ENCODE measurements at regions not wholly inside any gene's neighbourhood (a gene's known extent, or its start where the extent isn't known, plus 50 kb on each side); places are given as distances from the start of the nearest gene placed in this dataset.
A peak's percentile ranks its signal among the peaks of the same experiment; 100 is the strongest.

DNA sequence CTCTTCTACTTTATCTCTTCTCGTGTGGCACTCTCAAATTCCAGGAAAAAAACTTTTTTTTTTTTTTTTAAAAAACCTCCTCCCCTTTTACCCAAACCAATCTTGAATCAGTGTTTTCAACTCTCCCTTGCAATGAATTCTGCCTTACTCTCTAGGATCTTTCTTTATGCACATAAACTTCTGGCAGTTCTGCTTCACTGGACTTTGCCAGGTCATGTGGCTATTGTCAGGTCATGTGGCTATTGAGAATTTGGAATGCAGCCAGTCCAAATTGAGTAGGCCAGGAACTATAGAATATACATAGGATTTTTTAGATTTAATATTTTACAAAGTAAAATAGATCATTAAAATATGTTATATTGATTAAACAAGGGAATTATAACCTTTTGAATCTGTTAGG, 218.2 kb downstream of the TMTC3 start:
- POLR2A ChIA-PET (ENCODE audit: unreplicated experiment) = no interaction called here
- no peak overlapping the region for H2AK5ac ChIP-seq (ENCODE audit: low read depth, low read length)

More for the DNA sequence above, 218.2 kb downstream of the TMTC3 start:
- Histone ChIP-seq H4K5ac (ENCODE audit: low read depth, low read length) (no peak overlapping the region), H4K8ac (ENCODE audit: low read depth in 2 of 2, low read length in 2 of 2) (no peak overlapping the region; a peak in 1 of 4 replicates), H4K91ac (ENCODE audit: insufficient read depth, low read depth, low read length) (no peak overlapping the region), H3K4me1 (ENCODE audit: control insufficient read depth, insufficient read depth, low read length) (no peaks in the 10 kb centered on the region), H3K14ac (replicated peaks; ENCODE audit: low read depth, low read length) (no peak overlapping the region), H3K27me3 (ENCODE audit: control insufficient read depth, insufficient read depth, low read length) (no peaks in the 10 kb centered on the region), H3K4ac (ENCODE audit: low read depth, low read length) (no peak overlapping the region), H3K36me3 (ENCODE audit: control insufficient read depth, insufficient read depth, low read length) (no peaks in the 10 kb centered on the region), H3K4me3 (ENCODE audit: insufficient read depth, low read depth, low read length) (no peak overlapping the region), H3K23ac (ENCODE audit: low read depth, low read length) (peak overlapping the region; percentile 51; the same call in 1 of the 2 replicates), H3K9ac (ENCODE audit: low read depth, low read length) (no peak overlapping the region), H3K56ac (ENCODE audit: extremely low read depth, insufficient read depth, low read length) (no peak overlapping the region), H2BK20ac (ENCODE audit: low read depth, low read length) (no peak overlapping the region), H3K4me2 (ENCODE audit: low read depth, low read length) (no peak overlapping the region), H3K9me3 (ENCODE audit: control insufficient read depth, insufficient read depth, low read length) (no peaks in the 10 kb centered on the region; the same call in 1 of the 2 replicates), H2BK15ac (ENCODE audit: low read depth, low read length) (no peak overlapping the region), H3K27ac (ENCODE audit: insufficient read depth, low read length) (no peak overlapping the region), H3K18ac (ENCODE audit: low read depth, low read length) (no peak overlapping the region), H4K20me1 (ENCODE audit: insufficient read depth, low read length) (no peaks in the 10 kb centered on the region), H3K79me1 (ENCODE audit: low read depth in 1 of 2, low read length in 2 of 2) (no peaks in the 10 kb centered on the region), H2BK120ac (ENCODE audit: low read depth, low read length) (no peak overlapping the region), H2AFZ (replicated peaks; ENCODE audit: low read length, poor library complexity) (no peak overlapping the region), H2BK5ac (ENCODE audit: low read depth, low read length, poor library complexity, severe bottlenecking) (no peak overlapping the region), H2AK9ac (replicated peaks; ENCODE audit: low read depth, low read length, poor library complexity) (no peak overlapping the region), H3K9me1 (ENCODE audit: insufficient read depth, low read length) (0 out of 2 replicates have a peak, but pooled peaks cover 2% of the 10 kb centered on the region)
- ATAC-seq (ENCODE audit: low read depth) = no peak
- DNase-seq = no peak
- intact Hi-C loops (cut with micrococcal nuclease) (no loop called here), dilution Hi-C loops (cut with HindIII; ENCODE audit: low sequenced_read_pairs, unreplicated experiment) (no loop called here), in situ Hi-C loops (cut with MboI; ENCODE audit: low sequenced_read_pairs) (no loop called here)
- WGBS, 2 experiments (ENCODE audit: extremely low coverage in 2 of 2, insufficient read length in 1 of 2) = no CpG with 5 or more reads among the region's 1 CpG
- BruUV-seq (replicated peaks) = no TSS peak
- CTCF ChIA-PET = no interaction called here
- TF ChIP-seq MAFK (IDR thresholded peaks at IDR 0.05; ENCODE audit: low read depth, low read length) (no peak), CEBPB (IDR thresholded peaks at IDR 0.05; ENCODE audit: low read depth, low read length) (no peak), RFX5 (IDR thresholded peaks at IDR 0.05; ENCODE audit: low read depth, low read length) (no peak), MXI1 (IDR thresholded peaks at IDR 0.05; ENCODE audit: borderline replicate concordance, low read depth, low read length) (no peak)
- TF ChIP-seq, protein P1, sequence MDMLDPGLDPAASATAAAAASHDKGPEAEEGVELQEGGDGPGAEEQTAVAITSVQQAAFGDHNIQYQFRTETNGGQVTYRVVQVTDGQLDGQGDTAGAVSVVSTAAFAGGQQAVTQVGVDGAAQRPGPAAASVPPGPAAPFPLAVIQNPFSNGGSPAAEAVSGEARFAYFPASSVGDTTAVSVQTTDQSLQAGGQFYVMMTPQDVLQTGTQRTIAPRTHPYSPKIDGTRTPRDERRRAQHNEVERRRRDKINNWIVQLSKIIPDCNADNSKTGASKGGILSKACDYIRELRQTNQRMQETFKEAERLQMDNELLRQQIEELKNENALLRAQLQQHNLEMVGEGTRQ (IDR thresholded peaks at IDR 0.05; ENCODE audit: low read depth, low read length) = no peak; the same call in 1 of the 2 replicates
- TF ChIP-seq, protein P2, sequence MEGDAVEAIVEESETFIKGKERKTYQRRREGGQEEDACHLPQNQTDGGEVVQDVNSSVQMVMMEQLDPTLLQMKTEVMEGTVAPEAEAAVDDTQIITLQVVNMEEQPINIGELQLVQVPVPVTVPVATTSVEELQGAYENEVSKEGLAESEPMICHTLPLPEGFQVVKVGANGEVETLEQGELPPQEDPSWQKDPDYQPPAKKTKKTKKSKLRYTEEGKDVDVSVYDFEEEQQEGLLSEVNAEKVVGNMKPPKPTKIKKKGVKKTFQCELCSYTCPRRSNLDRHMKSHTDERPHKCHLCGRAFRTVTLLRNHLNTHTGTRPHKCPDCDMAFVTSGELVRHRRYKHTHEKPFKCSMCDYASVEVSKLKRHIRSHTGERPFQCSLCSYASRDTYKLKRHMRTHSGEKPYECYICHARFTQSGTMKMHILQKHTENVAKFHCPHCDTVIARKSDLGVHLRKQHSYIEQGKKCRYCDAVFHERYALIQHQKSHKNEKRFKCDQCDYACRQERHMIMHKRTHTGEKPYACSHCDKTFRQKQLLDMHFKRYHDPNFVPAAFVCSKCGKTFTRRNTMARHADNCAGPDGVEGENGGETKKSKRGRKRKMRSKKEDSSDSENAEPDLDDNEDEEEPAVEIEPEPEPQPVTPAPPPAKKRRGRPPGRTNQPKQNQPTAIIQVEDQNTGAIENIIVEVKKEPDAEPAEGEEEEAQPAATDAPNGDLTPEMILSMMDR (conservative IDR thresholded peaks at IDR 0.05; ENCODE audit: low read depth, low read length) = no peak

Data from IMR-90 (cell line).